HG03066 (cell line): ENCODE measurements at regions not wholly inside any gene's neighbourhood (a gene's known extent, or its start where the extent isn't known, plus 50 kb on each side); places are given as distances from the start of the nearest gene placed in this dataset.
"Not testable (repeated sequence)": the region's sequence is repeated elsewhere in the genome, so short reads cannot be mapped to it uniquely, and the experiment has no call there.

Source experiments
- ATAC-seq: cut with Tn5 transposase; IDR thresholded peaks from one replicate; pipeline ENCODE4 v1.9.1; 2021; ENCODE audit warnings: low read depth; ENCODE audit not compliant: unreplicated experiment

DNA sequence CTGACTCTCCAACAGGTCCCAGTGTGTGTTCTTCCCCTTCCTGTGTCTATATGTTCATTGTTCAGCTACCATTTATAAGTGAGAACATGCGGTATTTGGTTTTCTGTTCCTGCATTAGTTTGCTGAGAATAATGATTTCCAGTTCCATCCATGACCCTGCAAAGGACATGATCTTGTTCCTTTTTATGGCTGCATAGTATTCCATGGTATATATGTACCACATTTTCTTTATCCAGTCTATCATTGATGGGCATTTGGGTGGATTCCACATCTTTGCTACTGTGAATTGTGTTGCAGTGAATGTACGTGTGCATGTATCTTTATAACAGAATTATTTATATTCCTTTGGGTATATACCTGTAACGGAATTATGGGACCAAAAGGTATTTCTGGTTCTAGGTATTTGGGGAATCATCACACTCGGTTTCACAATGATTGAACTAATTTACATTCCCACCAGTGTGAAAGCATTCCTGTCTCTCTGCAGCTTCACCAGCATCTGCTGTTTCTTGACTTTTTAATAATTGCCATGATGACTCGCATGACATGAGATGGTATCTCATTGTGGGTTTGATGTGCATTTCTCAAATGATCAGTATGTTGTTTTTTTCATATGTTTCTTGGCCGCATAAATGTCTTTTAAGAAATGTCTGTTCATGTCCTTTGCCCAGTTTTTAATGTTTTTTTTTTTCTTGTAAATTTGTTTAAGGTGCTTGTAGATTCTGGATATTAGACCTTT, 60.2 kb downstream of the LSMEM1 start:
- no peak for ATAC-seq

DNA sequence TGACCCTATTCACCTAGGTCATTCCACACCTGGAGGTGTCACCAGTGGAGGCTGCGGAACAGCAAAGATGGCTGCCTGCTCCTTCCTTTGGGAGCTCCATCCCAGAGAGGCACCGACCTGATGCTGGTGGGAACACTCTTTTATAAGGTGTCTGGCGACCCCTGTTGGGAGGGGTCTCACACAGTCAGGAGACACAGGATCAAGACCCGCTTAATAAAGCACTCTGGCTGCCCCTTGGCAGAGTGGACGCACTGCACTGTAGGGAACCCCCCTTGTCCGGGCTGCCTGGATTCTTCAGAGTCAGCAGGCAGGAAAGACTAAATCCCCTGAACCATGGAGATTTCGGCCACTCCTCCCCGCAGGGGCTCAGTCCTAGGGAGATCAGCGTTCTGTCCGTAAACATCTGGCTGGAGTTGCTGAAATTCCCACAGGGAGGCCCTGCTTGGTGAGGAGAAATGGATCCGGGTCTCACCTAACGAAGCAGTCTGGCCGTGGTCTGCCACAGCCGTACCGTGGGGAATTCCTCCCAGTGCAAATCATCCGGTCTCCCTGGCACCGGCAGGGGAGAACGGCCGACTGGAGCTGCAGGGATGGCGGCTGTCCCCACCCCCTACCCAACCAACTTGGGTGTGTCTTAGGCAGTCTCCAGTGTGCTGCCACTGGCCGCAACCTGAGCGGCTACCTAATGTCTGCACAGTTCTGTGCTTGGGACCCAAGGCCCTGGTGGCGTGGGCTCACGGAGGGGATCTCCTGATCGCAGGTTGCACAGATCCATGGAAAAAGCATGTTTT, 66.1 kb downstream of the LSMEM1 start:
- no peak for ATAC-seq

DNA sequence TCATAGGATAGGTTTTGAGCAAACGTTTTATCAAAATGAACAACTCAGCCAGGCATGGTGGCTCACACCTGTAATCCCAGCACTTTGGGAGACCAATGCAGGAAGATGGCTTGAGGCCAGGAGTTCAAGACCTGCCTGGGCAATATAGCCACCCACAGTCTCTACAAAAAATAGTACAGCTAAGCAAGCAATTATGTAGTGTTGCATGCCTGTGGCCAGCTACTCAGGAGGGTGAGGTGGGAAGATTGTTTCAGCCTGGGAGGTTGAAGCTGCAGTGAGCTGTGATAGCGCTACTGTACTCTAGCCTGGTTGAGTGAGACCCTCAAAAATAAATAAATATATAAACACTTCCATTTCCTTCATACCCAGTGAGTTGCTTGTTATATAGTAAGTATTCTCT, 67.1 kb downstream of the LSMEM1 start:
- ATAC-seq, result no peak

DNA sequence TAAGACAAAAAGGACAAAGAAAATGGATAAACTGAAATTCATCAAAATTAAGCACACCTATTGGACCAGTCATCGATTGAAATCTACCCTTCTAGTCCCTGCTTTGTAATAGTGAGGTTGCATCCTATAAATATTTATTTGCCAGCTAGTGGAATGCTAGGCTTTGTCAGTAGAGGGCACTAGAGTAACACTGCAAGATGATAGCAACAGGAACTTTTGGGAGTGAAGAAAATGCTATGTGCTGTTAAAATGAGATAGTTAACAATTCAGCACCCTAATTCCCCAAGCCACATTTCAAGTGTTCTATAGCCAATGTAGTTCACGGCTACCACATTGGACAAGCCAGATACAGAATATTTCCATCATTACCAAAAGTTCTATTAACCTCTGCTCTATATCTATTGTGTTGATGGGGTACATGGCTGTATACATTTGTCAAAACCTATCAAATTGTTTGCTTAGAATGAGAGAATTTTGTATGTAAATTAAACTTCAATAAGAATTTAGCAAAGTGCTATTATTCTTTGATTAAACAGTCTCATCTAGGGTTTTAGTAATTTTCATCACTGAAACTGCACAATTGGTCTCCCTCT, 69.8 kb downstream of the LSMEM1 start:
- ATAC-seq, result peak; percentile 89

DNA sequence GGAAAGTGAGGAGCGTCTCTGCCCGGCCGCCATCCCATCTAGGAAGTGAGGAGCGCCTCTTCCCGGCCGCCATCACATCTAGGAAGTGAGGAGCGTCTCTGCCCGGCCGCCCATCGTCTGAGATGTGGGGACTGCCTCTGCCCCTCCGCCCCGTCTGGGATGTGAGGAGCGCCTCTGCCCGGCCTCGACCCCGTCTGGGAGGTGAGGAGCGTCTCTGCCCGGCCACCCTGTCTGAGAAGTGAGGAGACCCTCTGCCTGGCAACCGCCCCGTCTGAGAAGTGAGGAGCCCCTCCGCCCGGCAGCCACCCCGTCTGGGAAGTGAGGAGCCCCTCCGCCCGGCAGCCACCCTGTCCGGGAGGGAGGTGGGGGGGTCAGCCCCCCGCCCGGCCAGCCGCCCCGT, 70.7 kb downstream of the LSMEM1 start:
- not testable (repeated sequence) for ATAC-seq

DNA sequence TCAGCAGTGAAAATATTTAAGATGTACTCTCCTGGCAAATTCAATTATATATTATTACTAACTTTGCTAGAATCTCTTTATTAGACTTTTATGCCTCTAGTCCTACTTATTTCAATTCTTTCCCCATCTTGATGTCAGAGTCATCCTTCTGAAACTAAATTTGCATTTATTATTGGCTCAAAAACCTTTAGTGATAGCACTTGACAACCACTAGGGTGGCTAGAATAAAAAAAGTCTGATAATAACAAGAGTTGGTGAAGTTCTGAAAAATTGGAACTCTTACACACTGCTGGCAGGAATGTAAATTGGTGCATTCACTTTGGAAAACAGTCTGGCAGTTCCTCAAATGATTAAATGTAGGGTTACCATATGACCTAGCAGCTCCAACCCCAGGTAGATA, 73.8 kb downstream of the LSMEM1 start:
- no peak for ATAC-seq

DNA sequence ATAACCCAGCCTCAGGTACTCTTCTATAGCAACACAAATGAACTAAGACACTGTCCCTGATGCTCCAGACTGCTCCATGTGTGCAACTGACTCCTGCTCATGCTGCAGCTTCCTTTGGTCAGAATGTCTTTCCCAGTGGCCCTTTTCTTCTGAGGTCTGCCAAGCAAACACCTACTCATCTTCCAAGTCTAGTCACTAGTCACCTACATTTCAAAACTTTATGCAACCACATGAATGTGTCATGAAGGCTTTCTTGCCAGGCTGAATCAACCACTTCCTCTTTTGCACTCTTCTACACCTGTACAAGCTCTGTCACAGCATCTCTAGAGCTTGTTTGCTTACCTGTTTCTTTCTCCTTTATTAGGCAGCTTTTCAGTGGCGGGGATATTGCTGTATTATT, 75.8 kb downstream of the LSMEM1 start:
- ATAC-seq, result peak; percentile 93

DNA sequence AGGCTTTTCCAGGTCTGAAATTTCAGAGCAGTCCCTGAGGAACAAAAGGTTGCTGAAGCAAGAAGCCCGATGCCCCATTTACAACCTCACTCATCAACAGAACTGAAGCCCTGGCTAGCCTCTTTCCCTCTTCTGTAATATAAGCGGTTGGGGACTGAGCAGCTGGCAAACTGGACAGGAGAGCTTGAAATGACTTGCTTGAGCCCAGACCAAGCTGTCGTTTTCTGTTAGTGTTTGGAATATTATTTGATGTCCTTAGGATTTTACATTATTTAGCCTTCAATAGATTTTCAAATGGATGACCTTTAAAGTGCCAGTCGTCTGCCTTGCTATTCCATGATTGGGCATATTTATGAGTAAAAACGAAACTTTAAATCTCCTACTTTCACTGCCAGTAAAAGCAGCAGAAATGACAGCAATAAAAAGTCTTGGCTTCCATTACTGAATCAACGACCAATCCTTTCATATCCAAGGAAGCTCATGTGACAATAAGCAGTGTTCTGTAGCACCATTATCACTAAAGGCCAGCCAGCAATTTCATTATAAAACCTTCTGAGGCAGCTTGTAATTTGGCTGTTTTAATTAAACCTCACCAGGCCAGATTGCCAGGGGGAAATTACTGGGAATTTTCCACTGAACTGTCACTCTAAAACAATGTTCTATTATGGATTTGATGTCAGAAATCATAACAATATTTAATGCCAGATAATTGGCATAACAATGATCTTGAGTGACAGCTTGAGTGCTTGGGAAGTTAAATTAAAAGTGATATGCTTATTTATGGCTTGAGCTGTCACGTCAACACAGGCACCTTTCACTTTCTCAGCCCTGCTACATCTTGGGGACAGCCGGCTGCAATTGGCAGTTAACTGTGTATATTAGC, 85.9 kb downstream of the LSMEM1 start:
- ATAC-seq, result no peak

DNA sequence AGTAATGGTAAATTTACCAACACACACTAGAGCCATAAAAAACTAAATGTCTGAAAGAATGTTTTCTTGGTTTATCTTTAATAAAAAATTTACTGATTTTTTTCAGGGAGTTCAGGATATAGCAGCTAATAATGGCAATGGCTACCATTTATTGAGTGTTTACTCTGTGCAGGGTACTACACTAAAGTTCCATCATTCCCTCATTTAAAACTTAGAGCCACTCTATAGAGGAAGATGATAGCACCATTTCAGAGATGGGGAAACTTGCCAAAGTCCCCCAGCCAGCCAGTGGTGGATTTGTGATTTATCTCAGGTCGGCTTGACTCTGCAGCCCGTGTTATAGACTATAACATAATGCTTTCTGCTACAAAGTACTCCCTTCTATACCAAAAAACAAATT, 86.6 kb downstream of the LSMEM1 start:
- ATAC-seq, result no peak

DNA sequence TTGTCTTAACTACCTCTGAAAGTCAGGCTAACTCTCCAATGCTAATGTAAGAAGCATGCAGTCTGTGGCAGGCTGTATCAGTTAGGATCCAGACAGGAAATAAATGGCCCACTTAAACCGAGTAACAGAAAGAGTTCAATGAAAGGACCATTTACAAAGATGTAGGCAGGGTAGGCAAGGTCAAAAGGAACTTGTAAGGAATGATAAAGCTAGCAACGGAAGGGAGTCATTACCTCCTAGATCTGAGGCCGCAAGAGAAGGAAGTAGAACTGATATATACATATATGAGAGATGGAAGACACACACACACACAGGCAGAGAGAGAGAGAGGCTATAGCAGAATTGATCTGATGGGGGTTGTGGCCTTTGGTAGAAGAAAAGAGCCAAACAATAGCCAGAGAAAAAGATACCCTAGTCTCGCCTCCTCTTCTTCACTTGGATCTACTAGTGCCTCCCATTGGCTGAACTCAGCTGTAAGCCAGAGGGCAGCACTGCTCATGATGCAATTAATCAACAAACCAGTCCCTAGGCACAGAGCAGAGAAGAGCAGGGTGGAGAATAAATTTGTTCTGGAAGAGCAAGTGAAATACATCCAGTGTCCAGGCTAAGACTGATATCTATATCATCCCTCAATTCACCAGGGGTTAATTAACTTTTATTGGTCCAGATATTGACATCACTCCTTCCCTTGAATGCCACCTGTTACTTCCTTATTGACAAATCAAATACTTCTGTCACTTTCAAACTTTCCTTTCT, 91.2 kb downstream of the LSMEM1 start:
- ATAC-seq, result no peak

DNA sequence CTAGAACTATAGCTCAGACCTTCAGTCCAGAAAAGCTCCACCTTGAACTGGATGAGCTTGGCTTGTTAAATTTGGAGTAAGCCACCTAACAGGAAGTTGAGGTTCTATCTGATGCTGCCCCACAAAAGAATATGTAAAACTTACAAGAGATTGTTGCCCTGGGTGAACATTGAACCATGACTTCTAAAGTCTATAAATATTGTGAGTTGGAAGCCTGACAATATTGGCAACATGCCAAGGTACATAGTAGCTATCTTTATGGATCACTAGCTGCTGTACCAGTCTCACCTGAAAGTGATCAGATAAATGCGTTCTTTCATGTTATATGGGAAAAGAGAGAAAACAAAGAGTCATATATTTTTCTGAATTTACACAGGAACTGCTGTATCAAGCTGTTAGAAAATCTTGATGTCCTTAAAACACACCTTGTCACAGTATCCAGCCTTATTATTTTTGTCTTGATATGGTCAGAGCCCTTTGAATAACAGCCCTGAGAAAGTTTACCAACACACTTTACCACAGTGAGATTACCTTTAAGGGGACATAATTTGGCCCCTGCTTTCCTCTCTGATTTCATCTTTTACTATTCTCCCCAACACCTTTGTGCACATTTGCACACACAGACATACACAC, 92.0 kb downstream of the LSMEM1 start:
- ATAC-seq, result no peak

DNA sequence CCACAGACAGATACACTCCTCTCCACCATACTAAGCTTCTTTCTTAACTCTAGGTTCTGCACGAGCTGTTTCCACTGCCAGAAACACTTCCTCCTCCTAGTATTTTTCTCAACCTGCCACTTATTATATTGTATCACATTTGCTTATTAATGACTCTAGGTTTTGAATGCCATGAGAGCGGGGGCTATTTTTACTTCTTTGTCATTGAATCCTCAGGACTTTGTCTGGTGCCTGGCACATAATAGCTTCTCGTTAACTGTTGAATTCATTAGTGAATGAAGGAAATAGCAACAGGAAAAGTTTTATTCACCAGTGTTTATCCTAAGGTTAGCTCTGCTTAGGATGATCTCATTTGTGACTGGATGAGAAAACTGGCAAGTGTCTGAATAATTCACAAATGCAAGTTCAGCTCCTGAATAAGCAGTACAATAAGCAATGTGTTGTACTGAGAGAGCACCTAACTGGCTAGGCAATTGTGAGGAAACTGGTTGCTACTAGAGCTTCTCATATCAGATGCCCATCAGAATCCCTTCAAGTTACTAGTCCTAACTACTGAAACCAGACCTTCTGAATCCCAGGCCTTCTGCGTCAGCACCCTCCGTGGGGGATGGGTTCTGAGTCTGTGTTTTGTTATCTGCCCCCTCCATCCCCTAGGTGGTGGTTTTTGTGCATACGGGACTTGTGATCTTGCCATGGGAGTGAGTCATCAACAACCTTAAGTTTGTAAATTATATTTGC, 92.7 kb downstream of the LSMEM1 start:
- no peak for ATAC-seq

DNA sequence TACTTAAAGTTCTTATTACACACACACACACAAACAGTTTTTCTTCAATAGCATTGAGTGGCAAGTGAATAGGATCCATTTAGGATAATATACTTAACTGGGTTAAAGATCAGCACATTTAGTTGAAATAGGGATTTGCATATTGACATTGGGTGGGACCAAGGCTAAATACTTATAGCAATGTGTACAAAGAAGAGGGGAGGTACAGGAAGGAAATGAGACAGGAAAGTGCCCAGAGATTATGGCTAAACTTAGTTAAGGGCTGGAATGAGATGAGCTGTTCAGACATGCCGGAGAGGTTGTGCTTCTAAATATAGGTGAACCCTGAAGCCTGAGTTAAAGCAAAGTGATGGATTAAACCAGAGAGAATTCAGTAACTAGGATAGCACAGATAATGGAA, 95.1 kb downstream of the LSMEM1 start:
- ATAC-seq, result no peak

DNA sequence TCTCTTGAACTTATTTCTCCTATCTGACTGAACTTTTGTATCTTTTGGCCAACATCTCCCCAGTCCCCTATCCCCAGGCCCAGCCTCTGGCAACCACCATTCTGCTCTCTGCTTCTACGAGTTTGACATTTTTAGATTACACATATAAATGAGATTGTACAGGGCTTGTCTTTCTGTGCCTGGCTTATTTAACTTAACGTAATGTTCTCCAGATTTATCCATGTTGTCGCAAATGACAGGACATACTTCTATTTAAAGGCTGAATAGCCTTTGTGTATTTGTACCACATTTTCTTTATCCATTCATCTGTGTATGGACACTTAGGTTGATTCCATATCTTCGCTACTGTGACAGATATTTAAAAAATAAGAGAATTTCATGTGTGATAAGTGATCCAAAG, 98.6 kb downstream of the LSMEM1 start:
- ATAC-seq, result no peak

DNA sequence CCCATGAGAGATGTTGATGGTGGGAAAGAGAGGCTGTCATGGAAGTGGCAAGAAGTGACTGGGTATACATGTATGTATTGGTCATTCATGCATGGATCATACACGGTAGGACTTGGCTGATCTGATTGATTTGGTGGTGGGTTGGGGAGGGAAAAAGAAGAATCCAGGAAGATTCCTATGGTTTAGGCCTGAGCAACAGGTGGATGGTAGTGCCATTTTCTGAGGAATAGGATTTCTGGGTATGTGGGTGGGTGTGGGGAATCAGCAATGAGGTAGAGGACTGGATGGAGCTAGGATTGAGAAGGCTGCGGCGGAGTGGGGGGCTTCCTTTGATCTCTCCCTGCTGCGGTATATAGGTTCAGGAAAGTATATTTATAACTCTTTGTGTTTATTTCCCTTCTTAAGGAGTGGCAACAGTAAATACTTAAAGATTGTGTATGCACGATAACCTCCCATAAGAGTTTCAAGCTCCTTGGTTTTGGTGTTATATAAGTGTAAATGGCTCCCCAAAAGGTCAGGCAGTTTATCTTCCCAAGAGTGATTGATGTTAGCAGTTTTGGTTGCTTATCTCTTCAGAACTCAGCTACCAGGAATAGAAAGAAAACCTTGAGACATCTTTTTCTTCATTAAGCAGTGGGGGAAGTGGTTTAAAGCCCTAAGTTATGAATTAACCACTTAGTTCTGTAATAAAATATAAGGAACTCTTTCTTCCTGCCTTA, 100.1 kb downstream of the LSMEM1 start:
- ATAC-seq, result no peak

DNA sequence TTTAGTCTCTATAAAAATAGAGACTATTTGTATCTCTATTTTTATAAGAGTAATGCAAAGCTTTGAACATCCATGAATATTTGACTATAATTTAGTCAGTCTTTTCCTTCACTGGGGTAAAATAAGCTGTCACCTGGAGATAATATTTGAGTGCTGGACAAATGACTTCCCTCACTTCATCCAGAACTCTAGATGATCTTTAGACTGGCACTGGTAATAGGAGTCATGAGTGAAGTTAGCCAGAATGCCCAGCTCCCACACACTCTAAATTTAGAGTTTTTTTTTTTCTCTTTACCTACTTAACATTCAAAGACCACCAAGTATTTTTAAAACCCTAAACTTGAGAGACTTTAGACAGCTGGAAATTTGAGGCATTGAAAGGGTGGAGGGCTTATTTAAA, 100.7 kb downstream of the LSMEM1 start:
- no peak for ATAC-seq

DNA sequence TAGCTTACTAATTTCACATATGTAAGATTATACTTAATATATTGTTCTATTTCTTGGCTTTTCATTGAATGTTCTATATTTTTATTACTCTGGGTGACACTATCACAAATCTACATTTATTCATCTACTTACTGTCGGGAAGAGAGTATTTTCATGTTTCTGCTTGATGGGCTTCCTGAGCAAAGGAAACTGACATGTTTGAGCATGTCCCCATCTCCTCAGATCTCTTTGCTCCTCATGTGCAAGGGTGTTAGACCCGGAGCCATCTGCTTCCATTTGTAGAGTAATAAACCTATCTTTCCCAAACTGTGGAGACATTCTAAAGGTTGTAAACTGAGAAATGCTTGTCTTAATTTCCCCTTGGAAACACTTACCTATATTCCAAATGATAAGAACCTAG, 103.5 kb downstream of the LSMEM1 start:
- no peak for ATAC-seq

DNA sequence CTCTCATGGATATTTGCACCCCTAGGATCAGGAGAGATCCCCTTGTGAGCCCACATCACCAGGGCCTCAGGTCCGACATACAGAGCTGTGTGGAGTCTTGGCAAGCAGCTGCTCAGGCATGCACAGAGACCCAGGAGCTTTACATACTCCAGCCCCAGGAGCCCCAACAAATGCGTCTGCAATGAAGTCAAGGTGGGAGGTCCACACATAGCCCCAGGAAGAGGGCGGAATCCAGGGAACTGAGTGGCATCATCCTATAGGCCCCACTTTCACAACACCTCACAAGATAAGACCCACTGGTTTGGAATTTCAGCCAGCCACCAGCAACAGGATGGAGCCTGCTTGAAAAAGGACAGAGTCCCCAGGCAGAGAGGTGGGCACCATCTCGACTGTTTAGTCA, 106.7 kb downstream of the LSMEM1 start:
- ATAC-seq, result no peak
